ENCODE measurements at regions not wholly inside any gene's neighbourhood (a gene's known extent, or its start where the extent isn't known, plus 50 kb on each side); places are given as distances from the start of the nearest gene placed in this dataset.

DNA sequence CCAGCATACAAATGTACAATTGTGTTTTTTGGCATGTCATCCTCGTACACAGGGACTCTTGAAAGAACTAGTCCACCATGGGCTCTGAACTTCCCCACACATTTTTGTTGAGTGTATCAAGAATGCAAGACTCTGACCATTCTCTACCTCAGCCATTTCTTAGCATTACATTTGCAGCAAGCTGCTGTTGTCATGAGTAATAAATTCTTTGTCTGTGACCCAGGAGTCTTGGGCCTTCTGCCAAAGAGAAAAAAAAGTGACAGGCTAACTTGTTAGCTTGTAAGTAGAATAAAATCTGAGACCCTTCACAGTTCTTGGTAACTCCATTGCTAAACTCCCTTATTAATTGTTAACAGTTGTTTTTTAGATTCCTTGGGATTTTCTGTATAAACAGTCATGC, 542.3 kb upstream of the MBL2 start:
- H2AFZ ChIP-seq (ENCODE audit: insufficient read depth, low read depth, low read length, poor library complexity, severe bottlenecking) = no peak overlapping the region
- Mint-ChIP-seq H3K4me1 (no peaks in the 10 kb centered on the region), H3K27me3 (no peaks in the 10 kb centered on the region), H3K9me3 (ENCODE audit: insufficient read depth) (peaks cover 2% of the 10 kb centered on the region), H3K27ac (no peak overlapping the region), H3K4me3 (no peak overlapping the region)
- H3K4me2 ChIP-seq (replicated peaks; ENCODE audit: low read depth, low read length, poor library complexity, severe bottlenecking) = no peak overlapping the region
- H3K9ac ChIP-seq (ENCODE audit: low read length) = no peak overlapping the region
- H3K9me3 ChIP-seq (ENCODE audit: control extremely low read depth in 1 of 3, control insufficient read depth in 2 of 3, insufficient read depth in 1 of 3, low read length in 2 of 3) = peaks cover 0 to 4% (median 0%) of the 10 kb centered on the region in 3 donors
- no peak overlapping the region for H3K27ac ChIP-seq (ENCODE audit: low read length in 2 of 2)
- WGBS (ENCODE audit: insufficient coverage) = no CpG with 5 or more reads among the region's 1 CpG
- no peak for TF ChIP-seq EZH2 (IDR thresholded peaks at IDR 0.05; ENCODE audit: borderline replicate concordance, insufficient read depth, low read depth, low read length, poor library complexity, severe bottlenecking)
- TF ChIP-seq, protein P1, sequence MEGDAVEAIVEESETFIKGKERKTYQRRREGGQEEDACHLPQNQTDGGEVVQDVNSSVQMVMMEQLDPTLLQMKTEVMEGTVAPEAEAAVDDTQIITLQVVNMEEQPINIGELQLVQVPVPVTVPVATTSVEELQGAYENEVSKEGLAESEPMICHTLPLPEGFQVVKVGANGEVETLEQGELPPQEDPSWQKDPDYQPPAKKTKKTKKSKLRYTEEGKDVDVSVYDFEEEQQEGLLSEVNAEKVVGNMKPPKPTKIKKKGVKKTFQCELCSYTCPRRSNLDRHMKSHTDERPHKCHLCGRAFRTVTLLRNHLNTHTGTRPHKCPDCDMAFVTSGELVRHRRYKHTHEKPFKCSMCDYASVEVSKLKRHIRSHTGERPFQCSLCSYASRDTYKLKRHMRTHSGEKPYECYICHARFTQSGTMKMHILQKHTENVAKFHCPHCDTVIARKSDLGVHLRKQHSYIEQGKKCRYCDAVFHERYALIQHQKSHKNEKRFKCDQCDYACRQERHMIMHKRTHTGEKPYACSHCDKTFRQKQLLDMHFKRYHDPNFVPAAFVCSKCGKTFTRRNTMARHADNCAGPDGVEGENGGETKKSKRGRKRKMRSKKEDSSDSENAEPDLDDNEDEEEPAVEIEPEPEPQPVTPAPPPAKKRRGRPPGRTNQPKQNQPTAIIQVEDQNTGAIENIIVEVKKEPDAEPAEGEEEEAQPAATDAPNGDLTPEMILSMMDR (IDR thresholded peaks at IDR 0.05) = no peak
- H3K27me3 ChIP-seq (replicated peaks in 1 of 4; ENCODE audit: control extremely low read depth in 1 of 4, control insufficient read depth in 3 of 4, insufficient read depth in 4 of 4, low read length in 3 of 4) = no peaks in the 10 kb centered on the region
- ChIA-PET CTCF (no interaction called here), POLR2A (no interaction called here)
- DNase-seq = no peak
- intact Hi-C loops (cut with micrococcal nuclease) = no loop called here
- no peak overlapping the region for H3K4me3 ChIP-seq (ENCODE audit: control extremely low read depth in 1 of 5, extremely low read depth in 1 of 5, insufficient read depth in 1 of 5, low read depth in 2 of 5, low read length in 4 of 5)
- no peaks in the 10 kb centered on the region for H3K4me1 ChIP-seq (ENCODE audit: control insufficient read depth in 2 of 2, insufficient read depth in 2 of 2, low read length in 2 of 2)
- H3K36me3 ChIP-seq (replicated peaks in 1 of 2; ENCODE audit: control extremely low read depth in 1 of 2, control insufficient read depth in 1 of 2, extremely low read depth in 1 of 2, insufficient read depth in 2 of 2, low read length in 1 of 2) = no peaks in the 10 kb centered on the region
- no peaks in the 10 kb centered on the region for H4K20me1 ChIP-seq (ENCODE audit: control insufficient read depth, insufficient read depth, low read length, poor library complexity, severe bottlenecking)
- no peak for ATAC-seq (ENCODE audit: low read depth)
- H3K79me2 ChIP-seq (ENCODE audit: control insufficient read depth, insufficient read depth, low read length) = no peaks in the 10 kb centered on the region

- no peak for DNase-seq
- POLR2A ChIA-PET = no interaction called here
- Histone ChIP-seq H3K9ac (ENCODE audit: low read length) (no peak overlapping the region), H3K4me1 (ENCODE audit: control insufficient read depth in 2 of 2, insufficient read depth in 2 of 2, low read length in 2 of 2) (no peaks in the 10 kb centered on the region), H3K79me2 (ENCODE audit: control insufficient read depth, insufficient read depth, low read length) (no peaks in the 10 kb centered on the region), H3K27me3 (replicated peaks in 1 of 4; ENCODE audit: control extremely low read depth in 1 of 4, control insufficient read depth in 3 of 4, insufficient read depth in 4 of 4, low read length in 3 of 4) (no peaks in the 10 kb centered on the region), H3K36me3 (replicated peaks in 1 of 2; ENCODE audit: control extremely low read depth in 1 of 2, control insufficient read depth in 1 of 2, extremely low read depth in 1 of 2, insufficient read depth in 2 of 2, low read length in 1 of 2) (no peaks in the 10 kb centered on the region), H3K4me2 (replicated peaks; ENCODE audit: low read depth, low read length, poor library complexity, severe bottlenecking) (no peak overlapping the region), H2AFZ (ENCODE audit: insufficient read depth, low read depth, low read length, poor library complexity, severe bottlenecking) (no peak overlapping the region), H4K20me1 (ENCODE audit: control insufficient read depth, insufficient read depth, low read length, poor library complexity, severe bottlenecking) (no peaks in the 10 kb centered on the region), H3K27ac (ENCODE audit: low read length in 2 of 2) (no peak overlapping the region), H3K9me3 (ENCODE audit: control extremely low read depth in 1 of 3, control insufficient read depth in 2 of 3, insufficient read depth in 1 of 3, low read length in 2 of 3) (peaks cover 0 to 4% (median 0%) of the 10 kb centered on the region in 3 donors), H3K4me3 (ENCODE audit: control extremely low read depth in 1 of 5, extremely low read depth in 1 of 5, insufficient read depth in 1 of 5, low read depth in 2 of 5, low read length in 4 of 5) (no peak overlapping the region)
- Mint-ChIP-seq H3K4me3 (no peak overlapping the region), H3K9me3 (ENCODE audit: insufficient read depth) (peaks cover 4% of the 10 kb centered on the region), H3K27ac (no peak overlapping the region), H3K4me1 (no peaks in the 10 kb centered on the region), H3K27me3 (no peaks in the 10 kb centered on the region)
- CTCF ChIA-PET = no interaction called here
- WGBS (ENCODE audit: insufficient coverage) = no CpG with 5 or more reads among the region's 3 CpGs
- intact Hi-C loops (cut with micrococcal nuclease) = no loop called here
- TF ChIP-seq, protein P1 (IDR thresholded peaks at IDR 0.05) = no peak
- TF ChIP-seq EZH2 (IDR thresholded peaks at IDR 0.05; ENCODE audit: borderline replicate concordance, insufficient read depth, low read depth, low read length, poor library complexity, severe bottlenecking) = no peak
- ATAC-seq (ENCODE audit: low read depth) = no peak
Measured at GRCh38 chr10:53298443-53298842, 525.9 kb upstream of the MBL2 start.

All from B cell (primary cell).